ENCODE measurements at regions not wholly inside any gene's neighbourhood (a gene's known extent, or its start where the extent isn't known, plus 50 kb on each side); places are given as distances from the start of the nearest gene placed in this dataset.

GRCh38 chr15:29420188-29420587 lies 150.6 kb upstream of the NSMCE3 start:
- no peak for DNase-seq (ENCODE audit: low spot score)
- Histone ChIP-seq H3K27me3 (ENCODE audit: control insufficient read depth in 4 of 4, insufficient read depth in 4 of 4, low read length in 3 of 4) (no peaks in the 10 kb centered on the region), H3K4me1 (ENCODE audit: control insufficient read depth in 4 of 4, insufficient read depth in 4 of 4, low read length in 3 of 4) (no peaks in the 10 kb centered on the region), H3K9ac (ENCODE audit: low read depth in 1 of 2, low read length in 2 of 2) (no peak overlapping the region), H3K36me3 (ENCODE audit: control insufficient read depth in 4 of 4, insufficient read depth in 3 of 4, low read depth in 1 of 4, low read length in 3 of 4) (no peaks in the 10 kb centered on the region), H3K4me3 (ENCODE audit: low read depth in 1 of 3, low read length in 3 of 3) (no peak overlapping the region), H3K27ac (ENCODE audit: low read depth in 1 of 2, low read length in 2 of 2) (no peak overlapping the region), H3K9me3 (ENCODE audit: control insufficient read depth in 4 of 4, low read length in 3 of 4) (no peaks in the 10 kb centered on the region)
- WGBS, result 71% methylated on average over 2 of the region's 2 CpGs
- TF ChIP-seq FOXA1 (IDR thresholded peaks at IDR 0.05), result no peak
- no peak for TF ChIP-seq ATF3 (IDR thresholded peaks at IDR 0.05)
- TF ChIP-seq SP1 (IDR thresholded peaks at IDR 0.05), result no peak
- TF ChIP-seq EGR1 (IDR thresholded peaks at IDR 0.05; ENCODE audit: low read depth in 2 of 2), result no peak
- TF ChIP-seq HNF4G (IDR thresholded peaks at IDR 0.05), result no peak
- TF ChIP-seq JUND (IDR thresholded peaks at IDR 0.05), result no peak
- no peak for TF ChIP-seq TAF1 (conservative IDR thresholded peaks at IDR 0.05)
- no peak for TF ChIP-seq RAD21 (IDR thresholded peaks at IDR 0.05)
- no peak for TF ChIP-seq HNF4A (conservative IDR thresholded peaks at IDR 0.05)
- no peak for TF ChIP-seq ZBTB33 (IDR thresholded peaks at IDR 0.05)
- no peak for TF ChIP-seq NR2F2 (IDR thresholded peaks at IDR 0.05)
- TF ChIP-seq YY1 (IDR thresholded peaks at IDR 0.05), result no peak
- no peak for TF ChIP-seq FOXA2 (IDR thresholded peaks at IDR 0.05)

DNA sequence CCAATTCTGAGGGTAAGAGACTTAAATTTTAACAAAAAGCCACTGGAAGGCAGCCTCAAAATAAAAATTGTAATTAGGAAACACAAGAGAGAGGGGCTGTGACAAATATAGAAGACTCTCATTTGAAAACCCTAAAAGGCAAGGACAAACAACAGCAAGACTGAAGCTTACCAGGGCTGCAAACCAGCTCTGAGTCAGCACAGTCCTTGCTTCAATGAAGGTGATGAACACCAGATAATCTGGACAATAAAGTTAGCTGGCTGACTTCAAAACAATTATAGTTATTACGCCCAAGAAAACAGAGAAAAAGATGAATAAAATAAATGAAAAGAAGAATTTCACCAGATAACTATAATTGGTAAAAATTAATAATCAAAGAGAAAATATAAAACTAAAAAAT lies 149.3 kb upstream of the NSMCE3 start:
- no peak for DNase-seq (ENCODE audit: low spot score)
- no peak overlapping the region for H3K4me3 ChIP-seq (ENCODE audit: low read depth in 1 of 3, low read length in 3 of 3)
- H3K4me1 ChIP-seq (ENCODE audit: control insufficient read depth in 4 of 4, insufficient read depth in 4 of 4, low read length in 3 of 4), result no peaks in the 10 kb centered on the region
- H3K9me3 ChIP-seq (ENCODE audit: control insufficient read depth in 4 of 4, low read length in 3 of 4), result no peaks in the 10 kb centered on the region
- H3K27ac ChIP-seq (ENCODE audit: low read depth in 1 of 2, low read length in 2 of 2), result no peak overlapping the region
- WGBS, result 88% methylated on average over 1 of the region's 1 CpG
- H3K9ac ChIP-seq (ENCODE audit: low read depth in 1 of 2, low read length in 2 of 2), result no peak overlapping the region
- TF ChIP-seq RAD21 (IDR thresholded peaks at IDR 0.05) (no peak), EGR1 (IDR thresholded peaks at IDR 0.05; ENCODE audit: low read depth in 2 of 2) (no peak), REST (IDR thresholded peaks at IDR 0.05) (no peak), FOXA1 (IDR thresholded peaks at IDR 0.05) (no peak), ZBTB33 (IDR thresholded peaks at IDR 0.05) (no peak), RXRA (IDR thresholded peaks at IDR 0.05) (no peak), GABPA (IDR thresholded peaks at IDR 0.05 in 1 of 2, conservative IDR thresholded peaks at IDR 0.05 in 1 of 2) (no peak), YY1 (IDR thresholded peaks at IDR 0.05) (no peak), JUND (IDR thresholded peaks at IDR 0.05) (no peak), TAF1 (conservative IDR thresholded peaks at IDR 0.05) (no peak), FOXA2 (IDR thresholded peaks at IDR 0.05) (no peak), NR2F2 (IDR thresholded peaks at IDR 0.05) (no peak), HNF4G (IDR thresholded peaks at IDR 0.05) (no peak)
- TF ChIP-seq, protein P1, sequence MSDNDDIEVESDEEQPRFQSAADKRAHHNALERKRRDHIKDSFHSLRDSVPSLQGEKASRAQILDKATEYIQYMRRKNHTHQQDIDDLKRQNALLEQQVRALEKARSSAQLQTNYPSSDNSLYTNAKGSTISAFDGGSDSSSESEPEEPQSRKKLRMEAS (IDR thresholded peaks at IDR 0.05), result no peak
- no peaks in the 10 kb centered on the region for H3K36me3 ChIP-seq (ENCODE audit: control insufficient read depth in 4 of 4, insufficient read depth in 3 of 4, low read depth in 1 of 4, low read length in 3 of 4)
- no peaks in the 10 kb centered on the region for H3K27me3 ChIP-seq (ENCODE audit: control insufficient read depth in 4 of 4, insufficient read depth in 4 of 4, low read length in 3 of 4)

Data from liver (tissue), 7 donors.